PC-3 (cell line): ENCODE measurements at regions not wholly inside any gene's neighbourhood (a gene's known extent, or its start where the extent isn't known, plus 50 kb on each side); places are given as distances from the start of the nearest gene placed in this dataset.

ENCODE experiments used
- ATAC-seq: fragments of 200-7000 bp; cut with Tn5 transposase; 2 replicates; pipeline ENCODE4 v1.9.1; 2020; ENCODE audit warnings: mild to moderate bottlenecking, moderate library complexity
- BruUV-seq: library from RNA; stranded (reverse); fragments of 400-500 nt; replicated peaks from 2 replicates; lab custom pipeline; 2021; lab: Mats Ljungman, UMichigan
- CTCF ChIA-PET: fragments of 300-600 bp; sonication (Branson Sonifier 250); formaldehyde crosslinking; loops from one replicate; lab custom pipeline; 2022; ENCODE audit warnings: antibody characterized with exemption; lab: Charles Lee
- POLR2A ChIA-PET: fragments of 300-600 bp; sonication (Branson Sonifier 250); formaldehyde crosslinking; loops from one replicate; lab custom pipeline; 2022; ENCODE audit warnings: antibody characterized with exemption; ENCODE audit not compliant: unreplicated experiment; lab: Charles Lee
- DNase-seq: peaks from one replicate; pipeline ENCODE4 v3.0.0-alpha.2; 2015
- H2AFZ ChIP-seq: fragments of 300-600 bp; sonication (generic); 2 replicates; pipeline ENCODE4 v1.6.0; 2016; ENCODE audit warnings: antibody characterized with exemption, low read length
- H3F3A ChIP-seq: fragments of 300-600 bp; sonication (generic); one replicate; pipeline ENCODE4 v1.6.0; 2017; ENCODE audit warnings: antibody characterized with exemption, low read length, control low read depth, mild to moderate bottlenecking; ENCODE audit not compliant: unreplicated experiment
- H3K27ac ChIP-seq: fragments of 300-600 bp; sonication (generic); 2 replicates; pipeline ENCODE4 v1.5.1; 2016; ENCODE audit warnings: mild to moderate bottlenecking, low read length
- H3K27me3 ChIP-seq: fragments of 300-600 bp; sonication (generic); 2 replicates; pipeline ENCODE4 v1.6.1; 2016; ENCODE audit warnings: low read length, mixed read lengths
- H3K36me3 ChIP-seq: fragments of 300-600 bp; sonication (generic); 2 replicates; pipeline ENCODE4 v1.6.1; 2016; ENCODE audit warnings: low read depth, mixed run types, low read length, mixed read lengths
- H3K4me1 ChIP-seq: fragments of 300-600 bp; sonication (generic); 2 replicates; pipeline ENCODE4 v1.5.1; 2016; ENCODE audit warnings: low read length; ENCODE audit not compliant: insufficient read depth
- H3K4me2 ChIP-seq: fragments of 300-600 bp; sonication (generic); 2 replicates; pipeline ENCODE4 v1.6.0; 2016; ENCODE audit warnings: low read length
- H3K4me3 ChIP-seq: fragments of 300-600 bp; sonication (generic); 2 replicates; pipeline ENCODE4 v1.5.1; 2016; ENCODE audit warnings: mild to moderate bottlenecking, low read length, mixed read lengths
- H3K79me2 ChIP-seq: fragments of 300-600 bp; sonication (generic); 2 replicates; pipeline ENCODE4 v1.6.1; 2017; ENCODE audit warnings: low read length, mixed read lengths
- H3K9ac ChIP-seq: fragments of 300-600 bp; sonication (generic); 2 replicates; pipeline ENCODE4 v1.6.0; 2016; ENCODE audit warnings: mild to moderate bottlenecking, low read length
- H3K9me2 ChIP-seq: fragments of 300-600 bp; sonication (generic); replicated peaks from 2 replicates; pipeline ENCODE4 v1.6.1; 2016; ENCODE audit warnings: mixed run types, low read length, mixed read lengths
- H3K9me3 ChIP-seq: fragments of 300-600 bp; sonication (generic); 2 replicates; pipeline ENCODE4 v1.6.1; 2016; ENCODE audit warnings: low read length, mixed read lengths
- H4K20me1 ChIP-seq: fragments of 300-600 bp; sonication (generic); 2 replicates; pipeline ENCODE4 v1.6.1; 2016; ENCODE audit warnings: low read length, mixed read lengths
- CTCF ChIP-seq: fragments of 300-600 bp; sonication (generic); conservative IDR thresholded peaks from 2 replicates; pipeline ENCODE4 v1.5.1; 2017; ENCODE audit warnings: antibody characterized with exemption, low read depth, mild to moderate bottlenecking, low read length
- EZH2 ChIP-seq: fragments of 300-600 bp; sonication (generic); IDR thresholded peaks from one replicate; pipeline ENCODE4 v1.6.1; 2017; ENCODE audit warnings: antibody characterized with exemption, mild to moderate bottlenecking, low read length; ENCODE audit not compliant: unreplicated experiment
- EZH2phosphoT487 ChIP-seq: fragments of 300-600 bp; sonication (generic); IDR thresholded peaks from 2 replicates; pipeline ENCODE4 v1.6.1; 2018; ENCODE audit warnings: mild to moderate bottlenecking, antibody characterized with exemption, low read length, borderline replicate concordance
- intact Hi-C: fragments of 100-400 bp; cut with micrococcal nuclease; formaldehyde crosslinking; loops from 2 replicates; pipeline ENCODE4 v1.9.0; 2023

GRCh38 chr2:204495381-204495780 lies 49.9 kb upstream of the PARD3B start:
- no peak overlapping the region for H2AFZ ChIP-seq
- no peaks in the 10 kb centered on the region for H3K9me3 ChIP-seq
- intact Hi-C loops = no loop called here
- DNase-seq = no peak
- no peaks in the 10 kb centered on the region; the same call in 1 of the 2 replicates for H3K4me1 ChIP-seq
- H3K4me3 ChIP-seq = no peak overlapping the region
- no peak overlapping the region for H3K9ac ChIP-seq
- no peaks in the 10 kb centered on the region for H3K36me3 ChIP-seq
- ATAC-seq = no peak
- no peaks in the 10 kb centered on the region for H4K20me1 ChIP-seq
- TF ChIP-seq CTCF (no peak), EZH2 (no peak), EZH2phosphoT487 (no peak)
- CTCF ChIA-PET = no interaction called here
- H3F3A ChIP-seq = no peaks in the 10 kb centered on the region
- no peaks in the 10 kb centered on the region for H3K79me2 ChIP-seq
- POLR2A ChIA-PET = no interaction called here
- no TSS peak for BruUV-seq
- H3K9me2 ChIP-seq = no peaks in the 10 kb centered on the region
- no peak overlapping the region for H3K27ac ChIP-seq
- H3K4me2 ChIP-seq = no peak overlapping the region
- H3K27me3 ChIP-seq = no peaks in the 10 kb centered on the region
